ENCODE measurements at regions not wholly inside any gene's neighbourhood (a gene's known extent, or its start where the extent isn't known, plus 50 kb on each side); places are given as distances from the start of the nearest gene placed in this dataset.

GRCh38 chr7:54643064-54643463 is 100.9 kb downstream of the VSTM2A start (continued):
- TF ChIP-seq EZH2 (IDR thresholded peaks at IDR 0.05; ENCODE audit: low read depth, unreplicated experiment) (no peak), ZNF331 (CRISPR knock-in tag; IDR thresholded peaks at IDR 0.05; ENCODE audit: low read depth) (no peak)
- TF ChIP-seq, protein P1, sequence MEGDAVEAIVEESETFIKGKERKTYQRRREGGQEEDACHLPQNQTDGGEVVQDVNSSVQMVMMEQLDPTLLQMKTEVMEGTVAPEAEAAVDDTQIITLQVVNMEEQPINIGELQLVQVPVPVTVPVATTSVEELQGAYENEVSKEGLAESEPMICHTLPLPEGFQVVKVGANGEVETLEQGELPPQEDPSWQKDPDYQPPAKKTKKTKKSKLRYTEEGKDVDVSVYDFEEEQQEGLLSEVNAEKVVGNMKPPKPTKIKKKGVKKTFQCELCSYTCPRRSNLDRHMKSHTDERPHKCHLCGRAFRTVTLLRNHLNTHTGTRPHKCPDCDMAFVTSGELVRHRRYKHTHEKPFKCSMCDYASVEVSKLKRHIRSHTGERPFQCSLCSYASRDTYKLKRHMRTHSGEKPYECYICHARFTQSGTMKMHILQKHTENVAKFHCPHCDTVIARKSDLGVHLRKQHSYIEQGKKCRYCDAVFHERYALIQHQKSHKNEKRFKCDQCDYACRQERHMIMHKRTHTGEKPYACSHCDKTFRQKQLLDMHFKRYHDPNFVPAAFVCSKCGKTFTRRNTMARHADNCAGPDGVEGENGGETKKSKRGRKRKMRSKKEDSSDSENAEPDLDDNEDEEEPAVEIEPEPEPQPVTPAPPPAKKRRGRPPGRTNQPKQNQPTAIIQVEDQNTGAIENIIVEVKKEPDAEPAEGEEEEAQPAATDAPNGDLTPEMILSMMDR (conservative IDR thresholded peaks at IDR 0.05; ENCODE audit: low read depth in 2 of 2), result no peak

DNA sequence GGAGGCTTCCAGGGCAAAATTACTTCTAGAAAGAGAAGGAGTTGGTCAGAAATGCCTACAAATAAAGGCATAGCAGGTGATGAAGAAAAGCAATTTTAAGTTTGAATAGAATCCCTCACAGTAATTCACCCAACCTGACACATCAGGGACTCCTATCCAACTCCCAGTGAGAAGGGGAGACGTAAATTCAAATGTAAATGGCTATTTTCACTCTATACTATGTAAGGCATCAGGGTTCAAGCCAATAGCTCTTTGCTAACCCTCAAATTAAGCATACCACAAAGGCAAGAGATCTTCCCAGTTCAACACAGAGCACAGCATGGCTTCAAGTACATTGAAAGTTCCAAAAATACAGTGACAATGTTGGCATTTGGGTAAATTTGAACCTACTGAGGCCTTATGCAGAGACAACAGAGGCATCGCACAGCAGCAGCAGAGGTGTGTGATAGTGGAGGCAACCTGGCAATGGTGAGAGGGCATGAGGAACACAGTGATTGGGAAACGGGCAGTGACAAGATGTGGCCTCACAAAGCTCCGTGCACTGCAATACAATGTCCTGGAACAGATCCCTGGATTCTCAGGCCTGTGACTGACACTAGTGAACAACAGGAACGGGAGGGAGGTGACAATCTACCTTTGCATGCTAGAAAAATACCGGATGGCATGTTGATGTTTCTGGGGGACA is 95.7 kb downstream of the VSTM2A start:
- H3K4me1 ChIP-seq (ENCODE audit: insufficient read depth), result peaks cover 18% of the 10 kb centered on the region
- Mint-ChIP-seq H3K36me3 (ENCODE audit: low read depth) (peaks cover 2% of the 10 kb centered on the region; the same call in 1 of the 3 replicates), H3K4me3 (no peak overlapping the region), H3K27ac (peak overlapping the region; percentile 14; the same call in 1 of the 2 replicates), H3K9me3 (no peaks in the 10 kb centered on the region), H3K27me3 (ENCODE audit: insufficient read depth, low read depth, poor library complexity) (no peaks in the 10 kb centered on the region), H3K4me1 (peaks cover 28% of the 10 kb centered on the region)
- no peaks in the 10 kb centered on the region for H3K27me3 ChIP-seq (ENCODE audit: insufficient read depth)
- peak overlapping the region; percentile 2 for H3K4me2 ChIP-seq
- no peaks in the 10 kb centered on the region for H4K20me1 ChIP-seq (replicated peaks; ENCODE audit: insufficient read depth)
- H3F3A ChIP-seq (replicated peaks; ENCODE audit: low read depth), result no peaks in the 10 kb centered on the region
- no peaks in the 10 kb centered on the region for H3K79me2 ChIP-seq (replicated peaks; ENCODE audit: insufficient read depth)
- H3K4me3 ChIP-seq, result no peak overlapping the region
- H2AFZ ChIP-seq, result peak overlapping the region; percentile 94
- TF ChIP-seq JUNB (IDR thresholded peaks at IDR 0.05; ENCODE audit: unreplicated experiment), result no peak
- TF ChIP-seq, protein P2, sequence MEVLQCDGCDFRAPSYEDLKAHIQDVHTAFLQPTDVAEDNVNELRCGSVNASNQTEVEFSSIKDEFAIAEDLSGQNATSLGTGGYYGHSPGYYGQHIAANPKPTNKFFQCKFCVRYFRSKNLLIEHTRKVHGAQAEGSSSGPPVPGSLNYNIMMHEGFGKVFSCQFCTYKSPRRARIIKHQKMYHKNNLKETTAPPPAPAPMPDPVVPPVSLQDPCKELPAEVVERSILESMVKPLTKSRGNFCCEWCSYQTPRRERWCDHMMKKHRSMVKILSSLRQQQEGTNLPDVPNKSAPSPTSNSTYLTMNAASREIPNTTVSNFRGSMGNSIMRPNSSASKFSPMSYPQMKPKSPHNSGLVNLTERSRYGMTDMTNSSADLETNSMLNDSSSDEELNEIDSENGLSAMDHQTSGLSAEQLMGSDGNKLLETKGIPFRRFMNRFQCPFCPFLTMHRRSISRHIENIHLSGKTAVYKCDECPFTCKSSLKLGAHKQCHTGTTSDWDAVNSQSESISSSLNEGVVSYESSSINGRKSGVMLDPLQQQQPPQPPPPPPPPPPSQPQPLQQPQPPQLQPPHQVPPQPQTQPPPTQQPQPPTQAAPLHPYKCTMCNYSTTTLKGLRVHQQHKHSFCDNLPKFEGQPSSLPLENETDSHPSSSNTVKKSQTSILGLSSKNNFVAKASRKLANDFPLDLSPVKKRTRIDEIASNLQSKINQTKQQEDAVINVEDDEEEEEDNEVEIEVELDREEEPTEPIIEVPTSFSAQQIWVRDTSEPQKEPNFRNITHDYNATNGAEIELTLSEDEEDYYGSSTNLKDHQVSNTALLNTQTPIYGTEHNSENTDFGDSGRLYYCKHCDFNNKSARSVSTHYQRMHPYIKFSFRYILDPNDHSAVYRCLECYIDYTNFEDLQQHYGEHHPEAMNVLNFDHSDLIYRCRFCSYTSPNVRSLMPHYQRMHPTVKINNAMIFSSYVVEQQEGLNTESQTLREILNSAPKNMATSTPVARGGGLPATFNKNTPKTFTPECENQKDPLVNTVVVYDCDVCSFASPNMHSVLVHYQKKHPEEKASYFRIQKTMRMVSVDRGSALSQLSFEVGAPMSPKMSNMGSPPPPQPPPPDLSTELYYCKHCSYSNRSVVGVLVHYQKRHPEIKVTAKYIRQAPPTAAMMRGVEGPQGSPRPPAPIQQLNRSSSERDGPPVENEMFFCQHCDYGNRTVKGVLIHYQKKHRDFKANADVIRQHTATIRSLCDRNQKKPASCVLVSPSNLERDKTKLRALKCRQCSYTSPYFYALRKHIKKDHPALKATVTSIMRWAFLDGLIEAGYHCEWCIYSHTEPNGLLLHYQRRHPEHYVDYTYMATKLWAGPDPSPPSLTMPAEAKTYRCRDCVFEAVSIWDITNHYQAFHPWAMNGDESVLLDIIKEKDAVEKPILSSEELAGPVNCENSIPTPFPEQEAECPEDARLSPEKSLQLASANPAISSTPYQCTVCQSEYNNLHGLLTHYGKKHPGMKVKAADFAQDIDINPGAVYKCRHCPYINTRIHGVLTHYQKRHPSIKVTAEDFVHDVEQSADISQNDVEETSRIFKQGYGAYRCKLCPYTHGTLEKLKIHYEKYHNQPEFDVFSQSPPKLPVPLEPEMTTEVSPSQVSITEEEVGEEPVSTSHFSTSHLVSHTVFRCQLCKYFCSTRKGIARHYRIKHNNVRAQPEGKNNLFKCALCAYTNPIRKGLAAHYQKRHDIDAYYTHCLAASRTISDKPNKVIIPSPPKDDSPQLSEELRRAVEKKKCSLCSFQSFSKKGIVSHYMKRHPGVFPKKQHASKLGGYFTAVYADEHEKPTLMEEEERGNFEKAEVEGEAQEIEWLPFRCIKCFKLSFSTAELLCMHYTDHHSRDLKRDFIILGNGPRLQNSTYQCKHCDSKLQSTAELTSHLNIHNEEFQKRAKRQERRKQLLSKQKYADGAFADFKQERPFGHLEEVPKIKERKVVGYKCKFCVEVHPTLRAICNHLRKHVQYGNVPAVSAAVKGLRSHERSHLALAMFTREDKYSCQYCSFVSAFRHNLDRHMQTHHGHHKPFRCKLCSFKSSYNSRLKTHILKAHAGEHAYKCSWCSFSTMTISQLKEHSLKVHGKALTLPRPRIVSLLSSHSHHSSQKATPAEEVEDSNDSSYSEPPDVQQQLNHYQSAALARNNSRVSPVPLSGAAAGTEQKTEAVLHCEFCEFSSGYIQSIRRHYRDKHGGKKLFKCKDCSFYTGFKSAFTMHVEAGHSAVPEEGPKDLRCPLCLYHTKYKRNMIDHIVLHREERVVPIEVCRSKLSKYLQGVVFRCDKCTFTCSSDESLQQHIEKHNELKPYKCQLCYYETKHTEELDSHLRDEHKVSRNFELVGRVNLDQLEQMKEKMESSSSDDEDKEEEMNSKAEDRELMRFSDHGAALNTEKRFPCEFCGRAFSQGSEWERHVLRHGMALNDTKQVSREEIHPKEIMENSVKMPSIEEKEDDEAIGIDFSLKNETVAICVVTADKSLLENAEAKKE (CRISPR knock-in tag; IDR thresholded peaks at IDR 0.05), result peak; percentile 33; the same call in 1 of the 2 replicates
- peak; percentile 90 for ATAC-seq
- H3K9me2 ChIP-seq (ENCODE audit: insufficient read depth), result no peaks in the 10 kb centered on the region
- no peak for DNase-seq (ENCODE audit: low spot score)
- H3K27ac ChIP-seq (ENCODE audit: low read depth), result peak overlapping the region; percentile 58; the same call in 1 of the 2 replicates
- H3K36me3 ChIP-seq (ENCODE audit: insufficient read depth), result no peaks in the 10 kb centered on the region
